Ovary (tissue), 7 donors: ENCODE measurements at regions not wholly inside any gene's neighbourhood (a gene's known extent, or its start where the extent isn't known, plus 50 kb on each side); places are given as distances from the start of the nearest gene placed in this dataset.

Source experiments
- DNase-seq, 5 donors: peaks; one replicate each; pipeline ENCODE4 v3.0.0-alpha.2; 2019 to 2020
- H3K27ac ChIP-seq, 2 donors: fragments of 200-600 bp; one replicate each; pipeline versions ENCODE4 v1.5.1 to v1.8.0; 2019 to 2022
- H3K27me3 ChIP-seq: fragments of 200-600 bp; one replicate; pipeline ENCODE4 v1.8.0; 2022
- H3K36me3 ChIP-seq: fragments of 200-600 bp; sonication (generic); one replicate; pipeline ENCODE4 v1.5.1; 2019
- H3K4me1 ChIP-seq: one replicate; pipeline ENCODE4 v1.8.1; 2013; ENCODE audit warnings: mild to moderate bottlenecking, moderate library complexity; ENCODE audit not compliant: insufficient read depth
- H3K4me3 ChIP-seq: fragments of 200-600 bp; sonication (generic); one replicate; pipeline ENCODE4 v1.5.1; 2017
- H3K9me3 ChIP-seq, 2 donors: fragments of 200-600 bp in 1 of 2; sonication (generic) in 1 of 2; one replicate each; pipeline versions ENCODE4 v1.5.1 to v1.8.1; 2013 to 2019; ENCODE audit warnings: mild to moderate bottlenecking in 1 of 2, moderate library complexity in 1 of 2
- CTCF ChIP-seq, 3 donors: fragments of 450-650 bp in 2 of 3; fragments of 200-600 bp in 1 of 3; IDR thresholded peaks; one replicate each; pipeline versions ENCODE4 v1.5.1 to v1.8.0; 2016 to 2022; ENCODE audit warnings: antibody characterized with exemption in 3 of 3, mild to moderate bottlenecking in 1 of 3
- EP300 ChIP-seq: sonication (generic); formaldehyde crosslinking; IDR thresholded peaks from one replicate; pipeline ENCODE4 v1.6.1; 2017; ENCODE audit warnings: antibody characterized with exemption
- POLR2A ChIP-seq: fragments of 450-650 bp; IDR thresholded peaks from one replicate; pipeline ENCODE4 v1.6.1; 2017; ENCODE audit warnings: antibody characterized with exemption, mild to moderate bottlenecking, moderate library complexity
- WGBS, 3 donors: extraction: QIAGEN DNeasy Blood & Tissue Kit in 1 of 3; methylation state at CpG; one replicate each; pipeline versions ENCODE4 v1.1.5 to v1.1.7; 2013 to 2017; 5-methylcytosine and 5-hydroxymethylcytosine counted together
- intact Hi-C, 4 donors: fragments of 100-400 bp; cut with DNase I; formaldehyde crosslinking; loops; one replicate each; pipeline versions ENCODE4 v1.11.0 to v1.15.1; 2022 to 2023
- donor health status: DM: no; HTN: no; CAD: no; lungs with moderate emphysema.
- donor health status: DM: no; HTN: no; CAD: no.
- donor health status: Bipolar disorder and iron deficiency.
- donor health status: DM: no; HTN: no; CAD: no.
- donor health status: DM: yes; HTN: yes; CAD: no.

GRCh38 chr1:221919743-221920142 lies 177.9 kb upstream of the DUSP10 start:
- no peak for DNase-seq
- H3K4me1 ChIP-seq, result no peaks in the 10 kb centered on the region
- H3K9me3 ChIP-seq, result no peaks in the 10 kb centered on the region
- H3K27ac ChIP-seq, result no peak overlapping the region
- H3K27me3 ChIP-seq, result no peaks in the 10 kb centered on the region
- no peak for TF ChIP-seq CTCF (IDR thresholded peaks at IDR 0.05)
- no peak for TF ChIP-seq EP300
- no peak for TF ChIP-seq POLR2A
- H3K36me3 ChIP-seq, result no peaks in the 10 kb centered on the region
- no peak overlapping the region for H3K4me3 ChIP-seq
- intact Hi-C loops, result no loop called here
- WGBS, 3 donors, result 68 to 89% (median 73%) methylated on average over 2 of the region's 2 CpGs

- intact Hi-C loops, result no loop called here
- Histone ChIP-seq H3K9me3 (no peaks in the 10 kb centered on the region), H3K36me3 (no peaks in the 10 kb centered on the region), H3K4me1 (no peaks in the 10 kb centered on the region), H3K27ac (no peak overlapping the region), H3K27me3 (no peaks in the 10 kb centered on the region), H3K4me3 (no peak overlapping the region)
- WGBS, 3 donors, result 67 to 71% (median 67%) methylated on average over 1 of the region's 1 CpG
- TF ChIP-seq CTCF (IDR thresholded peaks at IDR 0.05), result no peak
- no peak for DNase-seq
Observed at GRCh38 chr1:221919341-221919740, 177.5 kb upstream of the DUSP10 start.

GRCh38 chr1:221916176-221916575 lies 174.3 kb upstream of the DUSP10 start:
- no peak overlapping the region for H3K27ac ChIP-seq
- no peak overlapping the region for H3K4me3 ChIP-seq
- intact Hi-C loops, result no loop called here
- H3K27me3 ChIP-seq, result no peaks in the 10 kb centered on the region
- no peaks in the 10 kb centered on the region for H3K36me3 ChIP-seq
- TF ChIP-seq EP300 (no peak), CTCF (IDR thresholded peaks at IDR 0.05) (no peak), POLR2A (no peak)
- 89 to 93% (median 90%) methylated on average over 5 of the region's 5 CpGs for WGBS, 3 donors
- H3K4me1 ChIP-seq, result no peaks in the 10 kb centered on the region
- H3K9me3 ChIP-seq, result no peaks in the 10 kb centered on the region
- DNase-seq, result no peak

- H3K4me3 ChIP-seq, result no peak overlapping the region
- no peaks in the 10 kb centered on the region for H3K9me3 ChIP-seq
- no peak for DNase-seq
- 74 to 88% (median 84%) methylated on average over 2 of the region's 2 CpGs for WGBS, 3 donors
- H3K4me1 ChIP-seq, result no peaks in the 10 kb centered on the region
- TF ChIP-seq POLR2A (no peak), CTCF (IDR thresholded peaks at IDR 0.05) (no peak), EP300 (no peak)
- no peaks in the 10 kb centered on the region for H3K27me3 ChIP-seq
- H3K36me3 ChIP-seq, result no peaks in the 10 kb centered on the region
- intact Hi-C loops, result no loop called here
- H3K27ac ChIP-seq, result no peak overlapping the region
Observed at GRCh38 chr1:221915764-221916163, 173.9 kb upstream of the DUSP10 start.
